ENCODE measurements at regions not wholly inside any gene's neighbourhood (a gene's known extent, or its start where the extent isn't known, plus 50 kb on each side); places are given as distances from the start of the nearest gene placed in this dataset.
"Not testable (repeated sequence)": the region's sequence is repeated elsewhere in the genome, so short reads cannot be mapped to it uniquely, and the experiment has no call there.

DNA sequence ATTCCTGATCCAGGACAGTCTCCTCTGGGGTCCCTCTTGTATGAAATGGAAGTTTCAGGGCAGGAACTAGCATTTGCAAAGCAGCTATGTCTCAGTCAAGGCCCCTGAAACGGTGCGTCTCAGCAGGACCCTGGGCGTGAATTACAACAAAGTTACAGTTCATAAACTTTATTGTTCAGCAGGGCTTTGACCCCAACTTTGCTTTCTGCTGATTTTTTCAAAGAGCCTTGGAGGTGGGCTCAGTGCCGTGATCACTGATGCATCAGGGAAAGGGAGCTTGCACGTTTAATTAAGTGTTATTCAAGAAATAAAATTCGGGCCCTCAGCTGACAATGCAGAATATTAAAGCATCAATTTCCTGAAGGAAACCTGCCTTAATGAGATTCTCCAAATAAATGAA lies 260.1 kb upstream of the C16orf82 start:
- peaks cover 4% of the 10 kb centered on the region for H3K9me3 Mint-ChIP-seq
- no peak overlapping the region for H3K27ac Mint-ChIP-seq
- no peaks in the 10 kb centered on the region for H3K27me3 Mint-ChIP-seq
- H3K4me1 Mint-ChIP-seq = no peaks in the 10 kb centered on the region
- CTCF ChIA-PET = no interaction called here
- no peaks in the 10 kb centered on the region for H3K36me3 Mint-ChIP-seq
- no peak for DNase-seq
- H3K4me3 Mint-ChIP-seq = no peak overlapping the region

DNA sequence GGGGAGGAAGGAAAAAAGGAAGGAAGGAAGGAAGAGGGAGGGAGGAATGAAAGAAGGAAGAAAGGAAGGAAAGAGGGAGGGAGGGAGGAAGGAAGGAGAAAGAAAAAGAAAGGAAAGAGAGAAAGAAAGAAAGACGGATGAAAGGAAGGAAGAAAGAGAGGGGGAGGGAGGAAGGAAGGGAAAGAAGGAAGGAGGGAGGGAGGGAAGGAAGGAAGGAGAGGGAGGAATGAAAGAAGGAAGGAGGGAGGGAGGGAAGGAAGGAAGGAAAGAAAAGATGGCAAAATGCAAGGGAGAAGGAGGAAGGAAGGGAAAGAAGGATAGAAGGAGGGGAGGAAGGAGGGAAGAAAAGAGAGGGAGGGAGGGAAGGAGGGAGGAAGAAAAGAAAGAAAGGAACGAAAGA lies 257.3 kb upstream of the C16orf82 start:
- no peaks in the 10 kb centered on the region for H3K36me3 Mint-ChIP-seq
- H3K9me3 Mint-ChIP-seq = peaks cover 4% of the 10 kb centered on the region
- H3K27me3 Mint-ChIP-seq = no peaks in the 10 kb centered on the region
- no peak overlapping the region for H3K4me3 Mint-ChIP-seq
- CTCF ChIA-PET = no interaction called here
- no peak for DNase-seq
- H3K27ac Mint-ChIP-seq = no peak overlapping the region
- no peaks in the 10 kb centered on the region for H3K4me1 Mint-ChIP-seq

DNA sequence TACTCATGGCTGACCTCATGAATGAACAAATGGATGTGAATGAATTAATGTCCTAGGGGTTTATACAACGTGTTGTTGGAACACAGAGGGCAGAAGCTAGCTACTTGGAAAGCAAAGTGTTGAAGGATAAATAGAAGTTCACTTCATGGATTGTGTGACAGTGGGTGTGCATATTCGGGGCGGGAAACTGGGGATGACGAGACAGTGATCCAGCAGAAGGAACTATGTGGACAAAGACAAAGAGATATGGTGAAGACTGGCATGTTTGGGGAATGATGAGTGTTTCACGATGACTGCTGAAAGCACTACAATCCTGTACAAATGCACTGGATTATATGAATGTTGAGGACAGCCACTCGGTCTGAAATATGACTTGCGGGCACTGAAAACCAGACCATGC lies 250.5 kb upstream of the C16orf82 start:
- CTCF ChIA-PET = no interaction called here
- DNase-seq = no peak
- no peak overlapping the region for H3K27ac Mint-ChIP-seq
- H3K4me1 Mint-ChIP-seq = no peaks in the 10 kb centered on the region
- H3K9me3 Mint-ChIP-seq = no peaks in the 10 kb centered on the region
- H3K36me3 Mint-ChIP-seq = no peaks in the 10 kb centered on the region
- H3K27me3 Mint-ChIP-seq = no peaks in the 10 kb centered on the region
- H3K4me3 Mint-ChIP-seq = no peak overlapping the region

DNA sequence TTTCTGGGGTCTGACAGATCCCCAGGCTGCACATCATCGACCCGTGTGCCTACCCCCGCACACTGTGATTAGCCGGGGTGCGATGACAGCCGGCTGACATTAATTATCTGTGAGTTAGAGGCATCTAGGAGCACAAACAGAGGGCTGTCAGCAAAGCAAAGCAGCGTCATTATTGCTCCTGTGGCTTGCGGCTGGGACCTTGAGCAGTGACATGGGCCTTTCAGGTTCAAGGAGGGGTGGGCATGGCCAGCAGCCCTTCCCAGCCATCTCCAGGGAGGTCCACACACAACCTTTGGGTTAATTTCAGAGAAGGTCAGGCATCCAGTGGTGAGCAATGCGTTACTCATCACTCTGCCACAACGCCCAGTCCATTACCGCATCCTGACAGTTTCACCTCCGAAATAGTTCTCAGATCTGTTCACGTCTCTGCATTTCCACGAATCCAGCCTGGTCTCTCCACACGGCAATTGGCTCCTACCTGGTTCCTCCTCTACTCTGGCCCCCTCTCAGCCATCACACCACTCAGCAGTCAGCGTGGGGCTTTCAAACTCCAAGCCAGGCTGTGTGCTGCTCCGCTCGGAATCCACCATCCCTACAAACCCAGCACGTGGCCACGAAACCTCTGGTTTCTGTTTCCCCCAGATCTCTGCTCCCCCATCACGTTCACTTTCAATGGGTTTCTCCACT lies 249.7 kb upstream of the C16orf82 start:
- Mint-ChIP-seq H3K36me3 (no peaks in the 10 kb centered on the region), H3K4me1 (no peaks in the 10 kb centered on the region), H3K27ac (no peak overlapping the region), H3K9me3 (no peaks in the 10 kb centered on the region), H3K27me3 (no peaks in the 10 kb centered on the region), H3K4me3 (no peak overlapping the region)
- CTCF ChIA-PET = no interaction called here
- DNase-seq = no peak

DNA sequence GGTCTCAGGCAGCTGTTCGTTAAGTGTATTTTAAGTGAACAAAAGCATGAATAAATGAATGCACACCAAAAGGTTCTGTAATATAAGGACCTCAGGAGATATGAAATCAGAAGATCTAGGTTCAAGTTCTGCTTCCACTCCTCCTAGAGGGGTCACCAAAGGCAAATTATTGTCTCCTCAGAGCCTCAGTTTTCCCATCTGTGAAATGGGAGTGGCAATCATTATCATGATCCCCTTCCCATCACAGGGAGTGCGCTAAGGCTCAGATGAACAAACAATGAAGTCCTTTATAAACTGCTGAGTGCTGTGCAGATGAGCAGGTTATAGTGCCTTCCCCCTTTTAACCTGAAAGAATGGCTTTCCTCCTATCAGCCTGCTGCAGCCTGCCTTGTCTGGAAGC lies 248.3 kb upstream of the C16orf82 start:
- no peak for DNase-seq
- CTCF ChIA-PET = no interaction called here
- Mint-ChIP-seq H3K27ac (no peak overlapping the region), H3K4me1 (no peaks in the 10 kb centered on the region), H3K9me3 (no peaks in the 10 kb centered on the region), H3K36me3 (no peaks in the 10 kb centered on the region), H3K27me3 (peaks cover 4% of the 10 kb centered on the region), H3K4me3 (no peak overlapping the region)

DNA sequence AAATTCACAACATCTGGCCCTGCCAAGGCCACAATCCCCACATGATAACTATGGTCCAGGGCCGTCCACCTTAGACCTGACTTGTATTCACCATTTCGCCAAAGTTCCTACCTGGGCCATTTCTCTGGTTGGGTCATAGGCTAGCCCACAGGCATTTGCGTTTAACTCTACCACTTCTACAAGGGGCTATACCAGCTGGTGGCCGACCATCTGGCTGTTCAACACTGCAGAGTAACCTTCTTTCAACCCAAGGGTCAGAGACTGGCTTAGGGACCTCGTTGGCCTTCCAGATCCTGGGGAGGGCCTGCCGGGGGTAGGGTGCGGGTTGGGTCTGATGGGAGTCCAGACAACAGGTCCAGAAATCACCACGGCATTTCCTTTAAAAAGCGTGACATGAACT lies 242.3 kb upstream of the C16orf82 start:
- no peaks in the 10 kb centered on the region for H3K36me3 Mint-ChIP-seq
- no peaks in the 10 kb centered on the region for H3K4me1 Mint-ChIP-seq
- peaks cover 12% of the 10 kb centered on the region for H3K27me3 Mint-ChIP-seq
- H3K9me3 Mint-ChIP-seq = no peaks in the 10 kb centered on the region
- CTCF ChIA-PET = no interaction called here
- no peak overlapping the region for H3K4me3 Mint-ChIP-seq
- H3K27ac Mint-ChIP-seq = no peak overlapping the region
- DNase-seq = no peak

DNA sequence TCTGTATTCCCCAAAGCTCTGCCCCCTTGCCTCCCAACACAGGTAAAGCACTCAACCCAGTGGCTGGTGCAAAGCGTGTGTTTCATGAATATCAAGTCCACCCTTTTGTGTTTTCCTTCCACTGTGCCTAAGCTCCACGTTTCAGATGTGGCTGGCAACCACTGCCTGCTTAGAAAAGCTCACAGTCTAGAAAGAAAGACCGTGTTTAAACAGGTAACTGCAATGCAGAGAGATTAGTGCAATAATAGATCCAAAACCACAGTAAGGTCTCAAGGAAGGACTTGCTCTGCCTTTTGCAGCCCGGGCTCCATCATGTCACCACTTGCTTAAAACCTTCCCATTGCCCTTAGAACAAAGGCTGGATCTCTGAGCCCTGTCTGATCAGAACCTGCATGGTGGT lies 240.2 kb upstream of the C16orf82 start:
- Mint-ChIP-seq H3K4me1 (no peaks in the 10 kb centered on the region), H3K27ac (no peak overlapping the region), H3K9me3 (no peaks in the 10 kb centered on the region), H3K4me3 (no peak overlapping the region), H3K36me3 (no peaks in the 10 kb centered on the region), H3K27me3 (peaks cover 12% of the 10 kb centered on the region)
- no peak for DNase-seq
- CTCF ChIA-PET = no interaction called here

DNA sequence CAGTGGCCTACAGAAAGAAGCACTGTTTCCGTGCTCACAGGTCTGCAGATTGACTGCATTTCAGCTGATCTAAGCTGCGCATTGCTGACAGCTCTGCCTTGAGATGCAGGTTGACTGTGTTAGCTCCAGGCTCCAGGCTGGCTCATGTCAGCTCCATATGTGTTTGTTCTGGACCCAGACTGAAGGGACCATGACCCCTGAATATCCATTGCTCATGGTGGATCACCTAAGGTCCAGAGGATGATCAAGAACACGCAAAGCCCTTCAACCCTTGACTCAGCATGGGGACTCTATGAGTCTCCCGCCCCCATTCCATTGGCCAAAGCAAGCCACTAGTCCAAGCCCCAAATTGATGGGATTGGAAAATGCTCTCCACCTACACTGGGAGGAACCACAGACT lies 239.3 kb upstream of the C16orf82 start:
- Mint-ChIP-seq H3K9me3 (no peaks in the 10 kb centered on the region), H3K27ac (no peak overlapping the region), H3K4me3 (no peak overlapping the region), H3K27me3 (peaks cover 9% of the 10 kb centered on the region), H3K4me1 (no peaks in the 10 kb centered on the region), H3K36me3 (no peaks in the 10 kb centered on the region)
- DNase-seq = no peak
- CTCF ChIA-PET = no interaction called here

DNA sequence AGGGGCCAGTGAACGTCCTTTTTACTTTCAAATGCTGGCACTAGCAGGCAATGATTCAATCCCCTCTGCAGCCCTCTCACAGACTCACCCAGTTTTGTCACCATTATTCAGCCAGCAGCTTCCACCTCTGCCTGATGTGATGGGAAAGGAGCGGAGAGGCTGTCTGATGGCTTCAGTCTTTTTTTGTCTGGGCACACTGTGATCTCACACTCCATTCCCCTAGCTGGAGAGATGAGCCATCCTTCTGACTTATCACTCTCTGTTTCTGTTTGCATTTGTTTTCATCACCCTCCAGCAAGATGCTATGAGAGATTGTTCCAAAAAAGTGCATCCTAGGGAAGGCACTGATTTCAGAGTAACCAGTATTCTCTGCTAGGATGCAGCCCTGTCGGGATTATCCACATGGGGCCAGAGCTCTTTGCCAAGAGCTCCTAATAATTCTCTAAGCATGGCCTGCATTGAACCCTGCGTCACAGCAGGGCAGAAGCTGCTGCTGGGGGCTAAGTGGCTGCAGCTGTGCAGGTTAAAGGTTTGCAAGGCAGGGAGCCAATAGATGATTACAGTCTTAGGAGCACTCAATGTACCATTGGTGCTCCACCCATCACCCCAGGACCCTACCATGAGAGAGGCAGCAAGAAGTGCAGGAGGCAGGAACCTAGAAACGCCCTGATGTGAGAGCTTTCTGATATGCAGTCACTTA lies 236.1 kb upstream of the C16orf82 start:
- no peak for DNase-seq
- Mint-ChIP-seq H3K36me3 (no peaks in the 10 kb centered on the region), H3K4me1 (no peaks in the 10 kb centered on the region), H3K27me3 (peaks cover 5% of the 10 kb centered on the region), H3K9me3 (no peaks in the 10 kb centered on the region), H3K4me3 (no peak overlapping the region), H3K27ac (no peak overlapping the region)
- CTCF ChIA-PET = no interaction called here

DNA sequence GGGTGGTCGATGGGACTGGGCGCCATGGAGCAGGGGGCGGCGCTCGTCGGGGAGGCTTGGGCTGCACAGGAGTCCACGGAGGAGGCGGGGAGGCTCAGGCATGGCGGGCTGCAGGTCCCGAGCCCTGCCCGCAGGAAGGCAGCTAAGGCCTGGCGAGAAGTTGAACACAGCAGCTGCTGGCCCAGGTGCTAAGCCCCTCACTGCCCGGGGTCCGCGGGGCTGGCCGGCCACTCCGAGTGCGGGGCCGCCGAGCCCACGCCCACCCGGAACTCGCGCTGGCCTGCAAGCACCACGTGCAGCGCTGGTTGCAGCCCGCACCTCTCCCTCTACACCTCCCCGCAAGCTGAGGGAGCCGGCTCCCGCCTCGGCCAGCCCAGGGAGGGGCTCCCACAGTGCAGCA lies 230.6 kb upstream of the C16orf82 start:
- DNase-seq, H3K27ac Mint-ChIP-seq, CTCF ChIA-PET, H3K27me3 Mint-ChIP-seq, H3K9me3 Mint-ChIP-seq, H3K4me3 Mint-ChIP-seq, H3K36me3 Mint-ChIP-seq, H3K4me1 Mint-ChIP-seq: not testable (repeated sequence)

DNA sequence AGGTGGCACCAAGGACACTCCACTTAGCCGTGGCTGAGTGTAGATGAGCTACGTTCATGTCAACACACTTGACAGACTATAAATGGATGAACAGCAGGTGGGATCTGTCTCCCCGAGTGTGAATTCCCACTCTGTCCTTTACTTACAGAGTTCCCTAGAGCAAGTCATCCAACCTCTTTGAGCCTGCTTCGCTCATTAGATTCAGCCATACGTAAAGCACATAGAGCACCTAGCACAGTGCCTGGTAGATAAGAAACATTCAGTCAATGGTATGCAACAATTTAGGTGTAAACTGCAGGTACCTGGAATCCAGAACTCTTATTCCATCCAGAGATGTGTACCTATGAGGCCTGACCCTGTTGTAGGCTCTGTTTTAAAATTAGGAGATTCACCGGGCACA lies 227.8 kb upstream of the C16orf82 start:
- CTCF ChIA-PET = no interaction called here
- no peaks in the 10 kb centered on the region for H3K36me3 Mint-ChIP-seq
- no peaks in the 10 kb centered on the region for H3K9me3 Mint-ChIP-seq
- peaks cover 3% of the 10 kb centered on the region for H3K27me3 Mint-ChIP-seq
- H3K4me3 Mint-ChIP-seq = no peak overlapping the region
- DNase-seq = no peak
- no peaks in the 10 kb centered on the region for H3K4me1 Mint-ChIP-seq
- H3K27ac Mint-ChIP-seq = no peak overlapping the region

DNA sequence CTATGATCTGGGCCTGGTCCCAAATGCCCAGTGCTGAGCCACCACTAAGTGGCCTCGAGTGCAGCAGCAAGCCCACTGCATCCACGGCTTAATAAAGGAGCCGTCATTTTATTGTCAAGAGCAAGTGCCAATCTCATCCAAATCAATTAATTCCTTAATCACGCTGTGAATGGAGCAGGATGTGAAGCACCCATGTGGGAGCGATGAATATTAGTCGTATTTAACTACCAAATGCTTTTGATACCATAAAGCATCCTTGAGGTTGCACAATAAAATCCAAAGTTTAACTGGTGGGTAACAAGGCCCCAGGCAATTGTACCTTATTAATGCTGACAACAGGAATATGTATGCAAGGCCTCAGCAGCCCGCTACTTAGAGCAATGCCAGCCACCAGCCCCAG lies 226.0 kb upstream of the C16orf82 start:
- CTCF ChIA-PET = no interaction called here
- H3K27ac Mint-ChIP-seq = no peak overlapping the region
- no peaks in the 10 kb centered on the region for H3K9me3 Mint-ChIP-seq
- H3K4me3 Mint-ChIP-seq = no peak overlapping the region
- H3K4me1 Mint-ChIP-seq = no peaks in the 10 kb centered on the region
- no peaks in the 10 kb centered on the region for H3K36me3 Mint-ChIP-seq
- peaks cover 3% of the 10 kb centered on the region for H3K27me3 Mint-ChIP-seq
- no peak for DNase-seq

DNA sequence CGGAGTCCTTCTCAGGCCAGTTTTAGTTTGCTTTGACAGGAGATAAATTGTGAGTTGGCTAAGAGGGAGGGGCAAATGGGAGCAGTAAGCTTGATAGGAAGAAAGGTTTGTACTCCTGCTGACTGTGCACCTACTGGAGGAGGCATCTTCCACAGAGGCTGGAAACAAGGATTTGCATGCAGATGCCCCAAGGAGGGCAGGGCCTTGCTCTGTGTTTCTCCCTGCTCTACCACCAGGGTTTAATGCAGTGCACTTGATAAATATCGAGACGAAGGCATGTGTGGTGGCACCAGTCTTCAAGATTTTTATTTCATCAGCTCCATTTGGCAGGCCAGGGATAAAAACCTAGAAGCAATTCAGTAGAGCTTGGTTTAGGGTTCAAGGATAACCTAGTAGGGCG lies 210.5 kb upstream of the C16orf82 start:
- Mint-ChIP-seq H3K36me3 (no peaks in the 10 kb centered on the region), H3K4me1 (no peaks in the 10 kb centered on the region), H3K27ac (no peak overlapping the region), H3K4me3 (no peak overlapping the region), H3K27me3 (no peaks in the 10 kb centered on the region), H3K9me3 (peaks cover 12% of the 10 kb centered on the region)
- CTCF ChIA-PET = no interaction called here
- no peak for DNase-seq

DNA sequence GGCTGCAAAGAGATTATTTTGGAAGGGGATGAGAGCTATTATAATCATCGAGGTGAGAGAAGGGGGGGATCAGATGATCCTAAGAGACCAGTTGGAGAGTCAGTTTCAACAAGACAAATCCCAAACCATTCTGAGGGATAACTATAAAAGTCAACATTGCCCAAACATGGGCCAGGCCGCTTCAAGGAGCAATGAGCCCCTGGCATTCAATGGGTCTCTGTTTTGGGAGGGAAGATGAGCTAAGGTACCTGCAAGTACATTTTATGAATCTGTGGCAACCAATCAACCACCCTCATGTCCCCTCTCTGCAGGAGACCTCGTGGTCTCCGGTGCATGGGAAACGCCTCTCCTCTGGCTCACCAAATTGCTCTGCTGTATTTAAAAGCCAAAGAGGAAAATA lies 209.9 kb upstream of the C16orf82 start:
- H3K4me1 Mint-ChIP-seq = no peaks in the 10 kb centered on the region
- H3K27ac Mint-ChIP-seq = no peak overlapping the region
- CTCF ChIA-PET = no interaction called here
- H3K4me3 Mint-ChIP-seq = no peak overlapping the region
- peaks cover 16% of the 10 kb centered on the region for H3K9me3 Mint-ChIP-seq
- no peaks in the 10 kb centered on the region for H3K36me3 Mint-ChIP-seq
- H3K27me3 Mint-ChIP-seq = no peaks in the 10 kb centered on the region
- no peak for DNase-seq

DNA sequence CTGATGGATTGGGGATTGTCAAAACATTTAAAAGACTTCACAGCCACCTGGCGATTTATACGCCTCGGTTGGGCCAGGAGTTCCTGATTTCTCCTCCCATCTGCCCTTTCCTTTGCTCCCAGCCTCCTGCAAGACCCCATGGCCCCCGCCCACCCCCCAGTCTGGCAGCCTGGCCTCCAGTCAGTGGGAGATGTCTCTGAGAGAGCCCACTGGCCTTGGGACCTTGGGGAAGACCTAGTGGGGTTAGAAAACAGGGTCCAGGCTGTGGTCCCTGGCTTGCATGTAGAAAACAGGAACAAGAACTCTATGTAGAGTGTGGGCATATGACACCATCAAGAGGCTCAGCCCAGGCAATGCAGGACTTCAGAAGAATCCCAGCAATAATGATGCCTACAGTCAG lies 209.4 kb upstream of the C16orf82 start:
- DNase-seq = no peak
- Mint-ChIP-seq H3K27ac (no peak overlapping the region), H3K27me3 (no peaks in the 10 kb centered on the region), H3K4me1 (no peaks in the 10 kb centered on the region), H3K36me3 (no peaks in the 10 kb centered on the region), H3K4me3 (no peak overlapping the region), H3K9me3 (peaks cover 17% of the 10 kb centered on the region)
- CTCF ChIA-PET = no interaction called here

DNA sequence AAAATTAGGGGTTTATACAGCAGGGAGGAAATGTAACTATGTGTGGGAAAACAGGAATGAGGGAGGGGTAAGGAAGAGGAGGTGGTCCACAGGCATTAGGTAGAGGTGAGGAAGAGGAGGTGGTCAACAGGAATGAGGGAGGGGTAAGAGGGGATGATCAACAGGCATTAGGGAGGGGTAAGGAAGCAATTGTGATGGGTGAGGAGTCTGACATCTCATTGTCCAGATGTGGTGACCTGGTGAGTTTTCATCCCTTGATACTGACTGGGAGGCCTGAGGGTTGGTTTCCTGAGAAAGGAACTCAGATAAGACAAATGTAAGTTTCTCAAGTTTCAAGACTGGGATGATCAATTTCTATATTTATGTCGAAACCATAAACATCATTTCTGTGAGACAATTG lies 206.2 kb upstream of the C16orf82 start:
- no peaks in the 10 kb centered on the region for H3K4me1 Mint-ChIP-seq
- H3K27me3 Mint-ChIP-seq = no peaks in the 10 kb centered on the region
- H3K27ac Mint-ChIP-seq = no peak overlapping the region
- H3K9me3 Mint-ChIP-seq = peaks cover 17% of the 10 kb centered on the region
- no peaks in the 10 kb centered on the region for H3K36me3 Mint-ChIP-seq
- H3K4me3 Mint-ChIP-seq = no peak overlapping the region
- CTCF ChIA-PET = no interaction called here
- no peak for DNase-seq
